K562 (cell line): ENCODE measurements at regions not wholly inside any gene's neighbourhood (a gene's known extent, or its start where the extent isn't known, plus 50 kb on each side); places are given as distances from the start of the nearest gene placed in this dataset.

Source experiments
- ATAC-seq: fragments of 200-7000 bp; cut with Tn5 transposase; 3 replicates; pipeline ENCODE4 v1.9.1; 2020; ENCODE audit warnings: moderate library complexity
- BruUV-seq: library from RNA; stranded (reverse); fragments of 400-500 nt; replicated peaks from 2 replicates; lab custom pipeline; 2021; lab: Mats Ljungman, UMichigan
- CTCF ChIA-PET: fragments of 300-600 bp; formaldehyde crosslinking; extraction: SDS; loops from one replicate; lab custom pipeline; 2021; ENCODE audit warnings: low intra/inter-chr PET ratio; lab: Yijun Ruan, JAX
- POLR2A ChIA-PET: fragments of 300-600, 350-650 bp; sonication (Branson Sonifier 250); formaldehyde crosslinking; extraction: SDS; loops from one replicate; lab custom pipeline; 2021; ENCODE audit warnings: antibody characterized with exemption, inconsistent platforms; lab: Yijun Ruan, JAX
- DNase-seq, 4 experiments: peaks; one replicate each; pipeline versions ENCODE4 v3.0.0 to v3.0.0-alpha.2; 2011 to 2018; ENCODE audit warnings: low spot score in 3 of 4, mixed read lengths in 3 of 4; ENCODE audit errors: extremely low read depth in 1 of 4
- FAIRE-seq: peaks from 2 replicates; lab custom pipeline; 2011; peaks lifted over from hg19 to GRCh38; lab: Jason Lieb, UNC
- H2AFZ ChIP-seq: 2 replicates; pipeline ENCODE4 v1.6.0; 2011; ENCODE audit warnings: low read depth, low read length, control low read depth, inconsistent platforms
- H3K27ac ChIP-seq: fragments of 200-600 bp; 3 replicates; pipeline ENCODE4 v1.8.0; 2011; ENCODE audit warnings: low read depth, mild to moderate bottlenecking, control low read depth, inconsistent platforms, low read length, moderate library complexity, mixed read lengths; ENCODE audit errors: extremely low read depth
- H3K27me3 ChIP-seq, 2 experiments: fragments of 300-600 bp in 1 of 2; 2 replicates in 1 of 2; 3 replicates in 1 of 2; pipeline versions ENCODE4 v1.6.0 to v1.8.0; 2011; ENCODE audit warnings: inconsistent platforms in 2 of 2, low read length in 2 of 2, mild to moderate bottlenecking in 1 of 2, mixed read lengths in 1 of 2, moderate library complexity in 1 of 2; ENCODE audit not compliant: control insufficient read depth in 2 of 2, insufficient read depth in 2 of 2
- H3K36me3 ChIP-seq: fragments of 300-600 bp; 3 replicates; pipeline ENCODE4 v1.8.0; 2011; ENCODE audit warnings: mild to moderate bottlenecking, low read length, inconsistent platforms; ENCODE audit not compliant: control insufficient read depth, insufficient read depth
- H3K4me1 ChIP-seq, 2 experiments: fragments of 200-600 bp in 1 of 2; replicated peaks in 1 of 2; 2 replicates in 1 of 2; 3 replicates in 1 of 2; pipeline versions ENCODE4 v1.5.1 to v1.8.0; 2011; ENCODE audit warnings: inconsistent platforms in 2 of 2, low read length in 2 of 2, mild to moderate bottlenecking in 1 of 2, mixed read lengths in 1 of 2, moderate library complexity in 1 of 2; ENCODE audit not compliant: control insufficient read depth in 2 of 2, insufficient read depth in 2 of 2
- H3K4me2 ChIP-seq: 2 replicates; pipeline ENCODE4 v1.6.1; 2011; ENCODE audit warnings: low read length, control low read depth, inconsistent platforms, mixed read lengths; ENCODE audit not compliant: insufficient read depth
- H3K4me3 ChIP-seq: fragments of 200-600 bp; sonication (generic), shearing (Covaris generic); 2 replicates; pipeline ENCODE4 v1.5.1; 2016; ENCODE audit warnings: control low read depth, inconsistent platforms
- H3K79me2 ChIP-seq: fragments of 200-600 bp; 3 replicates; pipeline ENCODE4 v1.8.0; 2011; ENCODE audit warnings: low read length, inconsistent platforms; ENCODE audit not compliant: control insufficient read depth, insufficient read depth
- H3K9ac ChIP-seq, 2 experiments: 2 replicates each; pipeline versions ENCODE4 v1.6.0 to v1.6.1; 2011; ENCODE audit warnings: low read depth in 2 of 2, low read length in 2 of 2, control low read depth in 1 of 2, inconsistent platforms in 1 of 2, mild to moderate bottlenecking in 1 of 2, mixed read lengths in 1 of 2; ENCODE audit not compliant: insufficient read depth in 1 of 2
- H3K9me1 ChIP-seq: one replicate; pipeline ENCODE4 v1.6.0; 2011; ENCODE audit warnings: inconsistent platforms, mild to moderate bottlenecking, low read length, moderate library complexity; ENCODE audit not compliant: control insufficient read depth, insufficient read depth
- H3K9me3 ChIP-seq: replicated peaks from 2 replicates; pipeline ENCODE4 v1.5.1; 2011; ENCODE audit warnings: low read depth, low read length, inconsistent platforms; ENCODE audit not compliant: control insufficient read depth, insufficient read depth
- H4K20me1 ChIP-seq: replicated peaks from 2 replicates; pipeline ENCODE4 v1.6.1; 2011; ENCODE audit warnings: low read length, inconsistent platforms, mixed read lengths; ENCODE audit not compliant: control insufficient read depth, insufficient read depth
- GATAD2A ChIP-seq: fragments of 450-650 bp; IDR thresholded peaks from 2 replicates; pipeline ENCODE4 v1.6.1; 2017
- HIVEP1 ChIP-seq: fragments of 250-450 bp; sonication (Bioruptor Pico); IDR thresholded peaks from 2 replicates; pipeline ENCODE4 v1.4.0; 2020; ENCODE audit warnings: mild to moderate bottlenecking
- KLF13 ChIP-seq: fragments of 450-650 bp; IDR thresholded peaks from 2 replicates; pipeline ENCODE4 v1.6.1; 2016; ENCODE audit warnings: missing genetic modification characterization, low read depth, mild to moderate bottlenecking, missing compliant biosample characterization, moderate library complexity, borderline replicate concordance
- PRMT5 ChIP-seq: sonication (generic); formaldehyde crosslinking; IDR thresholded peaks from 2 replicates; pipeline ENCODE4 v1.5.0; 2020; ENCODE audit warnings: missing genetic modification reagents
- RBM15 ChIP-seq: fragments of 200-400 bp; formaldehyde crosslinking; IDR thresholded peaks from 2 replicates; pipeline ENCODE4 v1.6.1; 2018; ENCODE audit warnings: mild to moderate bottlenecking, low read length, moderate library complexity; ENCODE audit not compliant: insufficient read depth
- YBX1 ChIP-seq: fragments of 450-650 bp; IDR thresholded peaks from 2 replicates; pipeline ENCODE4 v1.7.1; 2016; ENCODE audit warnings: mild to moderate bottlenecking
- ZNF551 ChIP-seq: fragments of 250-450 bp; sonication (Bioruptor Pico); IDR thresholded peaks from 2 replicates; pipeline ENCODE4 v1.5.0; 2021; ENCODE audit warnings: mild to moderate bottlenecking, moderate library complexity
- WGBS: fragments of 100-300 bp; shearing (Covaris generic); methylation state at CpG from one replicate; pipeline ENCODE4 v1.1.6; 2016; ENCODE audit warnings: low coverage, mixed read lengths; ENCODE audit not compliant: insufficient coverage; ENCODE audit errors: missing lambda C conversion rate; 5-methylcytosine and 5-hydroxymethylcytosine counted together
- in situ Hi-C: fragments of 300-500 bp; cut with MboI; formaldehyde crosslinking; loops from 4 replicates; pipeline ENCODE4 v1.15.0; 2018; ENCODE audit warnings: inconsistent platforms, mixed read lengths
- intact Hi-C: fragments of 100-400 bp; cut with micrococcal nuclease; formaldehyde crosslinking; loops from 2 replicates; pipeline ENCODE4 v1.14.2; 2022
- TF ChIP-seq, protein P1 (sequence below): fragments of 450-650 bp; formaldehyde crosslinking; IDR thresholded peaks from 2 replicates; pipeline ENCODE4 v1.4.0; 2020; ENCODE audit warnings: mild to moderate bottlenecking, mixed read lengths

GRCh38 chr11:72513411-72513810, 79.1 kb upstream of the CLPB start:
- ATAC-seq, result no peak
- Histone ChIP-seq H3K79me2 (no peaks in the 10 kb centered on the region), H2AFZ (no peak overlapping the region), H3K9ac (no peak overlapping the region), H3K27me3 (0 out of 5 replicates have a peak, but pooled peaks cover 0 to 3% of the 10 kb centered on the region in 2 experiments), H3K36me3 (no peaks in the 10 kb centered on the region), H3K9me3 (peaks cover 9% of the 10 kb centered on the region), H3K27ac (no peak overlapping the region), H3K4me1 (no peaks in the 10 kb centered on the region), H4K20me1 (no peaks in the 10 kb centered on the region), H3K4me2 (no peak overlapping the region), H3K9me1 (no peaks in the 10 kb centered on the region), H3K4me3 (no peak overlapping the region)
- in situ Hi-C loops, result no loop called here
- FAIRE-seq, result no peak
- ChIA-PET POLR2A (no interaction called here), CTCF (no interaction called here)
- intact Hi-C loops, result no loop called here
- TF ChIP-seq PRMT5 (no peak), HIVEP1 (CRISPR knock-in tag) (no peak), ZNF551 (CRISPR knock-in tag) (no peak), YBX1 (no peak), KLF13 (tag) (no peak), GATAD2A (no peak), RBM15 (no peak)
- TF ChIP-seq, protein P1, sequence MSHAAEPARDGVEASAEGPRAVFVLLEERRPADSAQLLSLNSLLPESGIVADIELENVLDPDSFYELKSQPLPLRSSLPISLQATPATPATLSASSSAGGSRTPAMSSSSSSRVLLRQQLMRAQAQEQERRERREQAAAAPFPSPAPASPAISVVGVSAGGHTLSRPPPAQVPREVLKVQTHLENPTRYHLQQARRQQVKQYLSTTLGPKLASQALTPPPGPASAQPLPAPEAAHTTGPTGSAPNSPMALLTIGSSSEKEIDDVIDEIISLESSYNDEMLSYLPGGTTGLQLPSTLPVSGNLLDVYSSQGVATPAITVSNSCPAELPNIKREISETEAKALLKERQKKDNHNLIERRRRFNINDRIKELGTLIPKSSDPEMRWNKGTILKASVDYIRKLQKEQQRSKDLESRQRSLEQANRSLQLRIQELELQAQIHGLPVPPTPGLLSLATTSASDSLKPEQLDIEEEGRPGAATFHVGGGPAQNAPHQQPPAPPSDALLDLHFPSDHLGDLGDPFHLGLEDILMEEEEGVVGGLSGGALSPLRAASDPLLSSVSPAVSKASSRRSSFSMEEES (CRISPR knock-in tag), result no peak
- no TSS peak for BruUV-seq
- WGBS, result 0% methylated on average over 1 of the region's 1 CpG
- DNase-seq, result no peak
